GM18858 (cell line): ENCODE measurements at regions not wholly inside any gene's neighbourhood (a gene's known extent, or its start where the extent isn't known, plus 50 kb on each side); places are given as distances from the start of the nearest gene placed in this dataset.
"Not testable (repeated sequence)": the region's sequence is repeated elsewhere in the genome, so short reads cannot be mapped to it uniquely, and the experiment has no call there.

Experiments used
- ATAC-seq: cut with Tn5 transposase; IDR thresholded peaks from one replicate; pipeline ENCODE4 v1.9.1; 2021; ENCODE audit not compliant: unreplicated experiment

- ATAC-seq = no peak
Observed at GRCh38 chr2:7516484-7517063, 599.4 kb downstream of the RNF144A start.

- no peak for ATAC-seq
Observed at GRCh38 chr2:7517088-7517487, 599.9 kb downstream of the RNF144A start.

GRCh38 chr2:7517851-7518250 is 600.6 kb downstream of the RNF144A start:
- no peak for ATAC-seq

- ATAC-seq = no peak
Observed at GRCh38 chr2:7523481-7524120, 606.4 kb downstream of the RNF144A start.

GRCh38 chr2:7524195-7524594 is 607.0 kb downstream of the RNF144A start:
- ATAC-seq = no peak

GRCh38 chr2:7525746-7526145 is 608.5 kb downstream of the RNF144A start:
- no peak for ATAC-seq

GRCh38 chr2:7527165-7527722 is 610.0 kb downstream of the RNF144A start:
- ATAC-seq = no peak

- no peak for ATAC-seq
Observed at GRCh38 chr2:7530001-7530400, 612.8 kb downstream of the RNF144A start.

- ATAC-seq = no peak
Observed at GRCh38 chr2:7539077-7539476, 621.9 kb downstream of the RNF144A start.

- no peak for ATAC-seq
Observed at GRCh38 chr2:7539760-7540159, 622.5 kb downstream of the RNF144A start.

GRCh38 chr2:7552825-7553570 is 635.8 kb downstream of the RNF144A start:
- no peak for ATAC-seq

- ATAC-seq = no peak
Observed at GRCh38 chr2:7555260-7555659, 638.0 kb downstream of the RNF144A start.

GRCh38 chr2:7557376-7557775 is 640.2 kb downstream of the RNF144A start:
- no peak for ATAC-seq

- no peak for ATAC-seq
Observed at GRCh38 chr2:7559791-7560190, 642.6 kb downstream of the RNF144A start.

- no peak for ATAC-seq
Observed at GRCh38 chr2:7566382-7566881, 649.2 kb downstream of the RNF144A start.

- not testable (repeated sequence) for ATAC-seq
Observed at GRCh38 chr2:7567116-7567515, 649.9 kb downstream of the RNF144A start.

GRCh38 chr2:7567646-7568045 is 650.4 kb downstream of the RNF144A start:
- no peak for ATAC-seq

- no peak for ATAC-seq
Observed at GRCh38 chr2:7570247-7570646, 653.0 kb downstream of the RNF144A start.

GRCh38 chr2:7571701-7572100 is 654.5 kb downstream of the RNF144A start:
- no peak for ATAC-seq

GRCh38 chr2:7572450-7572849 is 655.2 kb downstream of the RNF144A start:
- ATAC-seq = no peak

- ATAC-seq = no peak
Observed at GRCh38 chr2:7573166-7573825, 656.1 kb downstream of the RNF144A start.
